Esophagus muscularis mucosa (tissue), 4 donors: ENCODE measurements at regions not wholly inside any gene's neighbourhood (a gene's known extent, or its start where the extent isn't known, plus 50 kb on each side); places are given as distances from the start of the nearest gene placed in this dataset.

Experiments used
- DNase-seq: peaks from one replicate; pipeline ENCODE4 v3.0.0-alpha.2; 2017; ENCODE audit errors: extremely low spot score
- H3K27ac ChIP-seq, 4 donors: fragments of 200-600 bp; sonication (generic); replicated peaks in 1 of 4; 1 replicate in 3 of 4; 2 replicates in 1 of 4; pipeline ENCODE4 v1.5.1; 2016 to 2019; ENCODE audit warnings: mild to moderate bottlenecking in 1 of 4
- H3K27me3 ChIP-seq, 4 donors: fragments of 200-600 bp; sonication (generic); one replicate each; pipeline versions ENCODE4 v1.5.1 to v1.6.0; 2016 to 2019
- H3K36me3 ChIP-seq, 4 donors: fragments of 200-600 bp; sonication (generic); one replicate each; pipeline ENCODE4 v1.5.1; 2016 to 2019
- H3K4me1 ChIP-seq, 4 donors: fragments of 200-600 bp; sonication (generic); one replicate each; pipeline ENCODE4 v1.5.1; 2016 to 2019
- H3K4me3 ChIP-seq, 4 donors: fragments of 200-600 bp; sonication (generic); 1 replicate in 2 of 4; 2 replicates in 2 of 4; pipeline ENCODE4 v1.5.1; 2016 to 2019; ENCODE audit warnings: mild to moderate bottlenecking in 4 of 4, moderate library complexity in 1 of 4
- H3K9me3 ChIP-seq, 4 donors: fragments of 200-600 bp; sonication (generic); 1 replicate in 3 of 4; 2 replicates in 1 of 4; pipeline ENCODE4 v1.5.1; 2016 to 2019
- CTCF ChIP-seq, 3 experiments: fragments of 200-600 bp in 2 of 3; fragments of 450-650 bp in 1 of 3; sonication (generic) in 2 of 3; IDR thresholded peaks; one replicate each; pipeline ENCODE4 v1.5.1; 2017 to 2019; ENCODE audit warnings: antibody characterized with exemption in 3 of 3, mild to moderate bottlenecking in 2 of 3, moderate library complexity in 1 of 3
- EP300 ChIP-seq: sonication (generic); formaldehyde crosslinking; IDR thresholded peaks from one replicate; pipeline ENCODE4 v1.6.1; 2017; ENCODE audit warnings: antibody characterized with exemption
- POLR2A ChIP-seq: fragments of 450-650 bp; IDR thresholded peaks from one replicate; pipeline ENCODE4 v1.6.1; 2017; ENCODE audit warnings: antibody characterized with exemption, moderate library complexity, mild to moderate bottlenecking, low read depth
- POLR2AphosphoS5 ChIP-seq, 2 donors: sonication (generic); formaldehyde crosslinking; IDR thresholded peaks; one replicate each; pipeline ENCODE4 v1.6.1; 2017; ENCODE audit warnings: antibody characterized with exemption in 2 of 2
- WGBS: methylation state at CpG from one replicate; pipeline ENCODE4 v1.1.5; 2018; 5-methylcytosine and 5-hydroxymethylcytosine counted together
- intact Hi-C: fragments of 100-400 bp; cut with DNase I; formaldehyde crosslinking; loops from one replicate; pipeline ENCODE4 v1.15.1; 2023

DNA sequence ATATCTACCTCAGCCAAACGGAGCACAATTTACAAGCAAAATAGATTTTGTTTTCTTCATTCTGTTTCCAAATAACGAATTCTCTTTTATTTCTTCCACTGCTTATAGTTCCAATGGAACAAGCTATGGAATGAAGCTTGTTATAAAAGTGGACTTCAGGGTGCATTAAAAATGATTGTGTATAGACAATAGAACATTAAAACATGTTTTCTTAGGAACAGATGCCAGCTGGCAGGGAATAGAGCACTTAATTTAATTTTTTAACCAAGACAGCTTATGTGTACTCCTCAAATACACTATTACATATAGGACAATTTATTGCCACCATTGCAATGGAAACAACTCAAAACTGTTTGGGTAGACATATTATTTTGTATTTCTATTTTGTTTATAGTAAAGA is 860.1 kb upstream of the TYRP1 start:
- intact Hi-C loops: no loop called here
- Histone ChIP-seq H3K9me3 (no peaks in the 10 kb centered on the region), H3K4me1 (no peaks in the 10 kb centered on the region), H3K36me3 (no peaks in the 10 kb centered on the region), H3K27ac (no peak overlapping the region), H3K4me3 (no peak overlapping the region), H3K27me3 (no peaks in the 10 kb centered on the region)
- WGBS: 76% methylated on average over 2 of the region's 2 CpGs
- no peak for TF ChIP-seq EP300
- TF ChIP-seq CTCF (IDR thresholded peaks at IDR 0.05): no peak
- TF ChIP-seq POLR2A: no peak
- TF ChIP-seq POLR2AphosphoS5 (IDR thresholded peaks at IDR 0.05): no peak
- DNase-seq: no peak

DNA sequence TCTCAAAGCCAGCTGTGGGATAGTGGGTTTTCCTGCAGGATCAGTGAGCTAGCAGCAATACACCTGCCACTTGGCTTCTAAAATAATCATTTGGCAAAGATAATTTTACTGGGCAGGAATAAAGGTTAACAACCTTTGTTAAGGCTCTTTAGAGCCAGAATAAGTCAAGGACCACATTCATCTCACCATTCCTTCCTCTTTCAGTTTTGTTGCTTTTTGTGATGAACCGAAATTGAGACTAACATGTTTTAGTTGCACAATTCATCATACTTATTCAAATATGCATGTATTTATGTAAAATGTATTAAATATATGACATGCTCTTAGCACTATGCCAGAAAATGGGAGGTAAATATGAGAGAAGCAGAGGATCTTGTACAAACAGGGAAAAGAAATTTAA is 824.4 kb upstream of the TYRP1 start:
- TF ChIP-seq POLR2AphosphoS5 (IDR thresholded peaks at IDR 0.05) (no peak), EP300 (no peak), CTCF (IDR thresholded peaks at IDR 0.05) (no peak), POLR2A (no peak)
- WGBS: 63% methylated on average over 1 of the region's 1 CpG
- no peaks in the 10 kb centered on the region for H3K4me1 ChIP-seq
- H3K9me3 ChIP-seq: no peaks in the 10 kb centered on the region
- intact Hi-C loops: no loop called here
- H3K4me3 ChIP-seq: no peak overlapping the region
- DNase-seq: no peak
- H3K27ac ChIP-seq: no peak overlapping the region
- no peaks in the 10 kb centered on the region for H3K27me3 ChIP-seq
- no peaks in the 10 kb centered on the region for H3K36me3 ChIP-seq

DNA sequence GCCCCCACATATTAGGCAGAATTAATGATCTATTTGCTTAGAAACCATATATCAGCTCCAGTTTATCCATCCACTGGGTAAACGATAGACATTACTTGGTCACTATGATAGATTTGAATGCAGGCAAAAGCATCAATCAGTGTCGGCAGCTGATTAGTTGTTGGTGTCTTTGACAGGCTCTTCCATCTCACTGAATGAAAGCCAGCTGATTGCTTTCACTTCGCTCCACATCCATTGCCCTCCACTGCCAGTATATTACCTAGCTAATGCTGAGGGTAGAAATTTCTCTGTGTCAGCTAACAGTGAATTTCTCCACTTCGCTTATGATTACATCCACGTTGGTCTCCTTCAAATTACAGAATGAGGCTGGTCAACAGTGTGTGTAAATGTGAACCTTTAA is 821.3 kb upstream of the TYRP1 start:
- TF ChIP-seq POLR2AphosphoS5 (IDR thresholded peaks at IDR 0.05): no peak
- no peak for TF ChIP-seq POLR2A
- no peak for TF ChIP-seq EP300
- no peak for TF ChIP-seq CTCF (IDR thresholded peaks at IDR 0.05)

DNA sequence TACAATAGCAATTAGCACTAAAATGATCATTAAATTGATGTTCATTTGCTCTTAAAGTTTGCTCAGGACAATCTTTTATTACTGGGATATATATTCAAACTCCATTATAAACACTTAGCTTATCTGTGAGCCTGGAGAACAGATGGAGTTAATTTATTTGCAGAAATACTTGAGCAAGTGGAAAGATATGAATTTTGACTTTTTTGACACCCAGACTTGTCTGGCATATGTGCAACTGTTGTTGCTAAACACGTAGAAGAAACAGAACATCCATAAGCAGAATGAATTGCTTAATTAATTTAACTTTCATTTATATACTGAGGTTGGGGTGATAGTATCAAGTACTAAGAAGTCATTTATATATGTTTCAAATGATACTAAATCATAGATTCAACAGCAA is 820.7 kb upstream of the TYRP1 start:
- no peaks in the 10 kb centered on the region for H3K9me3 ChIP-seq
- intact Hi-C loops: no loop called here
- no peak overlapping the region for H3K27ac ChIP-seq
- WGBS: 30% methylated on average over 1 of the region's 1 CpG
- H3K36me3 ChIP-seq: no peaks in the 10 kb centered on the region
- TF ChIP-seq EP300 (no peak), CTCF (IDR thresholded peaks at IDR 0.05) (no peak), POLR2AphosphoS5 (IDR thresholded peaks at IDR 0.05) (no peak)
- no peaks in the 10 kb centered on the region for H3K4me1 ChIP-seq
- no peak overlapping the region for H3K4me3 ChIP-seq
- DNase-seq: no peak
- no peaks in the 10 kb centered on the region for H3K27me3 ChIP-seq

More for the DNA sequence above, 821.3 kb upstream of the TYRP1 start:
- Histone ChIP-seq H3K27me3 (no peaks in the 10 kb centered on the region), H3K4me1 (no peaks in the 10 kb centered on the region), H3K4me3 (no peak overlapping the region), H3K27ac (no peak overlapping the region), H3K9me3 (no peaks in the 10 kb centered on the region), H3K36me3 (no peaks in the 10 kb centered on the region)
- intact Hi-C loops: no loop called here
- WGBS: 44% methylated on average over 5 of the region's 5 CpGs
- no peak for DNase-seq

DNA sequence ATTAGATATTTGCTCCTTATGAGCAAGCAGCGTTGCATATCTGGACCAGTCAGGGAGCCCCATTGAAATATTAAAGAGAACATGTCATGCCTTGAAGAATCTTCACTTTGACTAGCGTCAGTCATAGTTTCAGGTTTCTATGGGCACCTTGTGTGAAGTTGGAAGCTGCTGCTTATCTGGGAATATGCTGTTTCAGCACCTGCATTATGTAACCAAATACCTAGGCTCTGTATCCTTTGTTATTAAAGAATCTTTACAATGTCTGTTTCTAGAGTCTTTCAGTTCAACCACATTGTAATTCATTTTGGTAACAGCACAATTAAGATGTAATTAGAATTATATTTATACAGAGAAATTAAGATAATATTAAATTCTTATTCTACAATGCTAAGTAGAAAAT is 818.8 kb upstream of the TYRP1 start:
- WGBS: 89% methylated on average over 2 of the region's 2 CpGs
- Histone ChIP-seq H3K9me3 (no peaks in the 10 kb centered on the region), H3K4me1 (no peaks in the 10 kb centered on the region), H3K4me3 (no peak overlapping the region), H3K27me3 (no peaks in the 10 kb centered on the region), H3K27ac (no peak overlapping the region), H3K36me3 (no peaks in the 10 kb centered on the region)
- no peak for TF ChIP-seq POLR2A
- TF ChIP-seq POLR2AphosphoS5 (IDR thresholded peaks at IDR 0.05): no peak
- no peak for TF ChIP-seq EP300
- TF ChIP-seq CTCF (IDR thresholded peaks at IDR 0.05): no peak
- intact Hi-C loops: no loop called here
- no peak for DNase-seq
